Naive thymus-derived CD4-positive, alpha-beta T cell (primary cell): ENCODE measurements at regions not wholly inside any gene's neighbourhood (a gene's known extent, or its start where the extent isn't known, plus 50 kb on each side); places are given as distances from the start of the nearest gene placed in this dataset.
"Not testable (repeated sequence)": the region's sequence is repeated elsewhere in the genome, so short reads cannot be mapped to it uniquely, and the experiment has no call there.

Source experiments
- ATAC-seq: fragments of 150-1000 bp; cut with Tn5 transposase; 2 replicates; pipeline ENCODE4 v1.10.0; 2021; ENCODE audit warnings: mild to moderate bottlenecking, moderate library complexity
- CTCF ChIA-PET: fragments of 350-600 bp; sonication (Branson Sonifier 250); formaldehyde crosslinking; loops from one replicate; lab custom pipeline; 2021; ENCODE audit warnings: antibody characterized with exemption; lab: Charles Lee
- POLR2A ChIA-PET: fragments of 350-600 bp; sonication (Branson Sonifier 250); formaldehyde crosslinking; loops from one replicate; lab custom pipeline; 2021; ENCODE audit warnings: antibody characterized with exemption, inconsistent platforms; lab: Charles Lee
- DNase-seq, 9 donors: peaks; one replicate each; pipeline versions ENCODE4 v3.0.0 to v3.0.0-alpha.2; 2020 to 2022; ENCODE audit warnings: mixed read lengths in 1 of 9
- H3K27ac ChIP-seq: one replicate; pipeline ENCODE4 v1.7.0; 2013; ENCODE audit warnings: mild to moderate bottlenecking, low read depth, low read length, moderate library complexity
- H3K27me3 ChIP-seq, 2 donors: one replicate each; pipeline ENCODE4 v1.7.0; 2013; ENCODE audit warnings: low read length in 2 of 2, mild to moderate bottlenecking in 2 of 2, moderate library complexity in 2 of 2; ENCODE audit not compliant: control insufficient read depth in 2 of 2, insufficient read depth in 2 of 2
- H3K36me3 ChIP-seq, 3 experiments: 1 replicate in 2 of 3; 2 replicates in 1 of 3; pipeline ENCODE4 v1.7.0; 2013; ENCODE audit warnings: low read length in 3 of 3, mild to moderate bottlenecking in 3 of 3, moderate library complexity in 1 of 3; ENCODE audit not compliant: insufficient read depth in 3 of 3, control insufficient read depth in 2 of 3
- H3K4me1 ChIP-seq, 2 donors: one replicate each; pipeline ENCODE4 v1.7.0; 2013; ENCODE audit warnings: low read length in 2 of 2, mild to moderate bottlenecking in 2 of 2, moderate library complexity in 1 of 2; ENCODE audit not compliant: control insufficient read depth in 2 of 2, insufficient read depth in 2 of 2
- H3K4me3 ChIP-seq: 2 replicates; pipeline ENCODE4 v1.7.0; 2013; ENCODE audit warnings: mild to moderate bottlenecking, low read length
- H3K9me3 ChIP-seq, 3 experiments: 1 replicate in 2 of 3; 2 replicates in 1 of 3; pipeline ENCODE4 v1.7.0; 2013; ENCODE audit warnings: low read length in 3 of 3; ENCODE audit not compliant: control insufficient read depth in 2 of 3
- H3K27ac Mint-ChIP-seq, 9 donors: one replicate each; pipeline ENCODE4 v1.8.0; 2020 to 2022; ENCODE audit warnings: mixed read lengths in 9 of 9, mild to moderate bottlenecking in 8 of 9, moderate library complexity in 5 of 9, inconsistent platforms in 2 of 9
- H3K27me3 Mint-ChIP-seq, 5 donors: one replicate each; pipeline ENCODE4 v1.8.0; 2021 to 2022; ENCODE audit warnings: mixed read lengths in 5 of 5, mild to moderate bottlenecking in 1 of 5
- H3K36me3 Mint-ChIP-seq, 5 donors: one replicate each; pipeline ENCODE4 v1.8.0; 2020 to 2022; ENCODE audit warnings: mixed read lengths in 5 of 5, mild to moderate bottlenecking in 3 of 5, inconsistent platforms in 1 of 5
- H3K4me1 Mint-ChIP-seq, 7 donors: one replicate each; pipeline ENCODE4 v1.8.0; 2020 to 2022; ENCODE audit warnings: mixed read lengths in 7 of 7, mild to moderate bottlenecking in 3 of 7, inconsistent platforms in 1 of 7
- H3K4me3 Mint-ChIP-seq, 10 donors: one replicate each; pipeline ENCODE4 v1.8.0; 2020 to 2022; ENCODE audit warnings: mild to moderate bottlenecking in 10 of 10, mixed read lengths in 10 of 10, moderate library complexity in 6 of 10, inconsistent platforms in 2 of 10
- H3K9me3 Mint-ChIP-seq, 11 donors: one replicate each; pipeline ENCODE4 v1.8.0; 2020 to 2022; ENCODE audit warnings: mixed read lengths in 11 of 11, mild to moderate bottlenecking in 4 of 11, inconsistent platforms in 1 of 11, moderate library complexity in 1 of 11
- intact Hi-C, 2 donors: fragments of 100-400 bp; cut with micrococcal nuclease; formaldehyde crosslinking; loops; one replicate each; pipeline ENCODE4 v1.15.1; 2023

DNA sequence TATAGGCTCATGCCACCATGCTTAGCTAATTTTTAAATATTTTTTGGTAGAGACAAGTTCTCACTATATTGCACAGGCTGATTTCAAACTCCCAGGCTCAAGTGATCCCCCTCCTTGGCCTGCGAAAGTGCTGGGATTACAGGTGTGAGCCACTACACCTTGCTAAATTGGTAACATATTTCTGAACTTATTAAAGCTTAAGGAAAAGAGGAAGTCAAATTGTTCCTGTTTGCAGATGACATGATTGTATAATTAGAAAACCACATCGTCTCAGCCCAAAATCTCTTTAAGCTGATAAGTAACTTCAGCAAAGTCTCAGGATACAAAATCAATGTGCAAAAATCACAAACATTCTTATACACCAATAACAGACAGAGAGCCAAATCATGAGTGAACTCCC is 248.3 kb upstream of the KITLG start:
- H3K9me3 ChIP-seq, H3K27me3 ChIP-seq, H3K27ac ChIP-seq, ATAC-seq, H3K4me1 ChIP-seq, H3K4me1 Mint-ChIP-seq, H3K4me3 Mint-ChIP-seq, H3K36me3 Mint-ChIP-seq, intact Hi-C loops, POLR2A ChIA-PET, DNase-seq, H3K27ac Mint-ChIP-seq, CTCF ChIA-PET, H3K4me3 ChIP-seq, H3K36me3 ChIP-seq, H3K27me3 Mint-ChIP-seq: not testable (repeated sequence)
- peaks cover 0 to 11% (median 2%) of the 10 kb centered on the region in 11 donors for H3K9me3 Mint-ChIP-seq

GRCh38 chr12:88820012-88820411 is 239.7 kb upstream of the KITLG start:
- Mint-ChIP-seq H3K9me3 (peaks cover 0 to 12% (median 5%) of the 10 kb centered on the region in 11 donors), H3K36me3 (no peaks in the 10 kb centered on the region)

DNA sequence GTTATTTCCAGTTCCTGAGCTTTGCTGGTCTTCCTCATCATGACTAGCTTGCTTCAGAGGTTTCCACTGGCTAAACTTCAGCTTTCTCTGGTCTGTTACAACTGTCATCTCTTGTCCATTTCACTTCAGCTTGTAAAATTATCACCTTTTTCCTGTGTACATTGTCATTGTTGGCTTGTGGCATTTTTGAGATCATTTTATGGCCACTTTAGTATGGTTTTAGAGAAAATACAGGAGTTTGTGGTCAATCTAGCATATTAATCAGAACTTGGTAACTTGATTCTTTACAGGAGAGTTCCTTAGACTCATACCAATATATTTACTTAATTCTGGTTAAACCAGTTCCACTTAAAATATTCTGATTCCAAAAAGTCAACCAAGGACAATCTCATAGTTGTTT is 235.9 kb upstream of the KITLG start:
- H3K27ac Mint-ChIP-seq = no peak overlapping the region
- CTCF ChIA-PET = no interaction called here

More at GRCh38 chr12:88820012-88820411, 239.7 kb upstream of the KITLG start:
- H3K9me3 ChIP-seq = no peaks in the 10 kb centered on the region
- CTCF ChIA-PET = no interaction called here
- POLR2A ChIA-PET = no interaction called here
- H3K36me3 ChIP-seq = no peaks in the 10 kb centered on the region
- Mint-ChIP-seq H3K27ac (no peak overlapping the region), H3K27me3 (peaks cover 0 to 7% (median 0%) of the 10 kb centered on the region in 5 donors), H3K4me1 (no peaks in the 10 kb centered on the region), H3K4me3 (no peak overlapping the region)
- ATAC-seq (no peak), DNase-seq (no peak)
- H3K4me3 ChIP-seq = no peak overlapping the region
- intact Hi-C loops = no loop called here
- H3K27ac ChIP-seq = no peak overlapping the region
- no peaks in the 10 kb centered on the region for H3K27me3 ChIP-seq
- H3K4me1 ChIP-seq = no peaks in the 10 kb centered on the region

DNA sequence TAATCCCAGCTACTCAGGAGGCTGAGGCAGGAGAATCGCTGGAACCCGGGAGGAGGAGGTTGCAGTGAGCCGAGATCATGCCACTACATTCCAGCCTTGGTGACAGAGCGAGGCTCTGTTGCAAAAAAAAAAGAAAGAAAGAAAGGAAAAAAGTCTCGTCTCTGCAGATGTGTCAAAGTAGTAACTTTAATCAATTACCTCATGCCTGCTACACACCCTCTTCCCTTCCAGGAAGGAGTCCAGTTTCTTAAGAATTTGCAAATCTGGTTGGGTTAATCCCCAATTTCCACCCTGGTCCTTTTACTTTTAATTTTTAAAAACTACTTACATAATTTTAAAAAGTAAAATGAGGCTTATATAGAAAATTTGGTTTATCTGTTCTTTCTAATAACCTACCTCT is 234.5 kb upstream of the KITLG start:
- H3K27ac Mint-ChIP-seq = no peak overlapping the region
- H3K9me3 Mint-ChIP-seq = peaks cover 0 to 8% (median 0%) of the 10 kb centered on the region in 11 donors
- H3K36me3 ChIP-seq = no peaks in the 10 kb centered on the region
- no peak overlapping the region for H3K27ac ChIP-seq
- intact Hi-C loops = no loop called here
- no peak overlapping the region for H3K4me3 Mint-ChIP-seq
- CTCF ChIA-PET = no interaction called here
- no peaks in the 10 kb centered on the region for H3K4me1 Mint-ChIP-seq
- peaks cover 0 to 14% (median 0%) of the 10 kb centered on the region in 5 donors for H3K27me3 Mint-ChIP-seq
- DNase-seq (no peak), ATAC-seq (no peak)
- H3K4me3 ChIP-seq = no peak overlapping the region
- H3K4me1 ChIP-seq = no peaks in the 10 kb centered on the region
- H3K9me3 ChIP-seq = no peaks in the 10 kb centered on the region
- H3K27me3 ChIP-seq = no peaks in the 10 kb centered on the region
- POLR2A ChIA-PET = no interaction called here
- no peaks in the 10 kb centered on the region for H3K36me3 Mint-ChIP-seq

More for the DNA sequence above, 235.9 kb upstream of the KITLG start:
- POLR2A ChIA-PET = no interaction called here
- H3K9me3 Mint-ChIP-seq = peaks cover 0 to 12% (median 5%) of the 10 kb centered on the region in 11 donors
- no peak overlapping the region for H3K4me3 Mint-ChIP-seq
- H3K9me3 ChIP-seq = no peaks in the 10 kb centered on the region
- ATAC-seq (no peak), DNase-seq (no peak)
- H3K4me3 ChIP-seq = no peak overlapping the region
- H3K27ac ChIP-seq = no peak overlapping the region
- H3K36me3 ChIP-seq = no peaks in the 10 kb centered on the region
- no peaks in the 10 kb centered on the region for H3K36me3 Mint-ChIP-seq
- intact Hi-C loops = no loop called here
- H3K4me1 Mint-ChIP-seq = no peaks in the 10 kb centered on the region
- no peaks in the 10 kb centered on the region for H3K27me3 ChIP-seq
- H3K4me1 ChIP-seq = no peaks in the 10 kb centered on the region
- peaks cover 0 to 14% (median 0%) of the 10 kb centered on the region in 5 donors for H3K27me3 Mint-ChIP-seq

GRCh38 chr12:88812610-88813009 is 232.3 kb upstream of the KITLG start:
- ChIA-PET POLR2A (no interaction called here), CTCF (no interaction called here)
- H3K27ac Mint-ChIP-seq = no peak overlapping the region
- DNase-seq (no peak), ATAC-seq (no peak)
- H3K36me3 ChIP-seq = no peaks in the 10 kb centered on the region
- intact Hi-C loops = no loop called here
- no peaks in the 10 kb centered on the region for H3K27me3 ChIP-seq
- peaks cover 0 to 14% (median 0%) of the 10 kb centered on the region in 5 donors for H3K27me3 Mint-ChIP-seq
- H3K27ac ChIP-seq = no peak overlapping the region
- peaks cover 0 to 4% (median 0%) of the 10 kb centered on the region in 11 donors for H3K9me3 Mint-ChIP-seq
- H3K4me1 ChIP-seq = no peaks in the 10 kb centered on the region
- H3K4me1 Mint-ChIP-seq = no peaks in the 10 kb centered on the region
- no peak overlapping the region for H3K4me3 Mint-ChIP-seq
- no peak overlapping the region for H3K4me3 ChIP-seq
- H3K9me3 ChIP-seq = no peaks in the 10 kb centered on the region
- no peaks in the 10 kb centered on the region for H3K36me3 Mint-ChIP-seq

DNA sequence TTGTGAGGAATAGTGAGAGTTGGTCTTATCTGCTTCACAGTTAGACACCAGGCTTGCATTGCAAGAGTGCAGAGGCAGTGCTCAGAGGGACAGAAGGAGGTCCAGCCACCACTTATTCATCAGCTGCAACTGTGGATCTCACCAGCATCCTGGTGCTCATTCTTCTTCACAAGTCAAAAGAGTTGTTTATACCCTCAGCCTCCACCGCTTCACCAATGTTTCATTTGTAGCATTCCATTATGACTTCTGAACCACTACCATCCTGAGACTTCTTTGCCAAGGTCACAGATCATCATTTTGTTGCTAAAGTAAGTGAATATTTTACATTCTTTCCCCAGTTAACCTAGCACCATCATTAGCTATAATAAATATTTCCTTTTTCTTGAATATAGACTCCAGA is 230.5 kb upstream of the KITLG start:
- H3K27me3 Mint-ChIP-seq = peaks cover 0 to 7% (median 0%) of the 10 kb centered on the region in 5 donors
- H3K27me3 ChIP-seq = no peaks in the 10 kb centered on the region
- intact Hi-C loops = no loop called here
- H3K9me3 ChIP-seq = no peaks in the 10 kb centered on the region
- no peak overlapping the region for H3K4me3 Mint-ChIP-seq
- H3K9me3 Mint-ChIP-seq = peaks cover 0 to 2% (median 0%) of the 10 kb centered on the region in 11 donors
- no peak overlapping the region for H3K27ac Mint-ChIP-seq
- no peaks in the 10 kb centered on the region for H3K4me1 Mint-ChIP-seq
- no peaks in the 10 kb centered on the region for H3K36me3 Mint-ChIP-seq
- H3K4me1 ChIP-seq = no peaks in the 10 kb centered on the region
- H3K36me3 ChIP-seq = no peaks in the 10 kb centered on the region
- H3K27ac ChIP-seq = no peak overlapping the region
- ATAC-seq (no peak), DNase-seq (no peak)
- CTCF ChIA-PET = no interaction called here
- H3K4me3 ChIP-seq = no peak overlapping the region
- POLR2A ChIA-PET = no interaction called here

- POLR2A ChIA-PET, H3K4me1 Mint-ChIP-seq, H3K27me3 ChIP-seq, H3K27ac ChIP-seq, H3K36me3 Mint-ChIP-seq, H3K9me3 Mint-ChIP-seq, H3K4me3 Mint-ChIP-seq, H3K27me3 Mint-ChIP-seq, H3K4me1 ChIP-seq, intact Hi-C loops, H3K36me3 ChIP-seq, DNase-seq, H3K4me3 ChIP-seq, ATAC-seq, H3K27ac Mint-ChIP-seq, H3K9me3 ChIP-seq, CTCF ChIA-PET: not testable (repeated sequence)
Measured at GRCh38 chr12:88809841-88810240, 229.6 kb upstream of the KITLG start.
